GM18499 (cell line): ENCODE measurements at regions not wholly inside any gene's neighbourhood (a gene's known extent, or its start where the extent isn't known, plus 50 kb on each side); places are given as distances from the start of the nearest gene placed in this dataset.
"Not testable (repeated sequence)": the region's sequence is repeated elsewhere in the genome, so short reads cannot be mapped to it uniquely, and the experiment has no call there.

Experiments used
- ATAC-seq: cut with Tn5 transposase; IDR thresholded peaks from one replicate; pipeline ENCODE4 v1.9.1; 2021; ENCODE audit warnings: moderate number of reproducible peaks; ENCODE audit not compliant: insufficient read depth, unreplicated experiment

DNA sequence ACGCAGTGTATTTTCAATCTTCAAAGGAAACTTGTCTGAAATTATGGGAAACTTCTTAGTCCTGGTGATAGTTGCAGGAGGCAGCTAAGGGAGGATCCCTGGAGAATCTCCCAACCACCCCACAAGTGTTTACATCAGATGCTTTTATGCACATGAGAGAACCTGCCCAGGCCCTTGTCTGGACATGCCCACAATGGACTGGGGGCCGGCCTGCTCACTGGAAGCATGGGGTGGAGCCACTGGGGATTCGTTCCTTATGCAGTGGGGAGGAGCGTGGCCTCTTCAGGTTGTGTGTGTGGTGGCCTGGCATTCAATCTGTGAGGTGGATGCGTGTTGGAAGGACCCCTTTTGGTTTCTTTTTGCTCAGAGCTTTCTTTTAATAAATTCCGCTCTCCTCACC is 398.7 kb upstream of the PPP1R2C start:
- ATAC-seq = no peak

- no peak for ATAC-seq
Observed at GRCh38 chrX:43188296-43188695, 410.3 kb upstream of the PPP1R2C start.

DNA sequence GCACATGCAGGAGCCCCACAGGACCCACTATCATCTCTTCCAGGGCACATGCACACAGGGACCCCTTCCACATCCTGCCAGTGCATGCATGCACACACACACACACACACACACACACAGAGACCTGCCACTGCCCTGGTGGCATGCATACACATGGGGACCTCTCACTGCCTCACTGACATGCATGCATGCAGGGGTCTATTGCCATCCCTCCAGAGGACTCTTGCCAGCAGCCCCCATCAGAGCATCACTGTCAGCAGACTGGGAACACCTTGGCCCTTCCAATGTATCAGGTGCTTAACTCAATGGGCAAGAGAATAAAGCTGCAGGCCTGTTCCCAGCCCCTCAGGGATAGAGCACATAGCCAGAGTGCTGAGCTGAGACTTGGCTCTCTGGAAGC is 433.6 kb upstream of the PPP1R2C start:
- ATAC-seq = no peak

DNA sequence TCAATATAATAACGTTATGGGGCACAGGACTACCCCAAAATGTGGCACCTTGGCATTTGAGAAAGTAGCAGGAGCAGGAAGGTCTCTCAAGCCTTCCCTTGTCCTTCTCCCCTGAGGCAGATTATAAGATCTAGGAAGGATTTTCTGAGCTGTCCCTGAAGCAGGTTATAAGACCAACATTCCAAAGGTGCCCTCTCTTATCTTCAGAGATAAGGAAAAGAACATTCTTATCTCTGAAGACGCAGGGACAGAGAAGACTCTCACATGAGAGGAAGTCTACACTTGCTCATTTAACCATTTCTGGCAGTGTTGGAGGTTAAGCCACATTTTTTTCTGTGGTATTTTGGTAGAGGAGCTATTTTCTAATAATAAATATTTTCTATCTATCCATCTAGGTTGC is 437.9 kb upstream of the MAOA start:
- ATAC-seq = no peak

GRCh38 chrX:43224496-43224895 is 431.6 kb upstream of the MAOA start:
- no peak for ATAC-seq

- ATAC-seq = no peak
Observed at GRCh38 chrX:43225626-43226328, 430.3 kb upstream of the MAOA start.

DNA sequence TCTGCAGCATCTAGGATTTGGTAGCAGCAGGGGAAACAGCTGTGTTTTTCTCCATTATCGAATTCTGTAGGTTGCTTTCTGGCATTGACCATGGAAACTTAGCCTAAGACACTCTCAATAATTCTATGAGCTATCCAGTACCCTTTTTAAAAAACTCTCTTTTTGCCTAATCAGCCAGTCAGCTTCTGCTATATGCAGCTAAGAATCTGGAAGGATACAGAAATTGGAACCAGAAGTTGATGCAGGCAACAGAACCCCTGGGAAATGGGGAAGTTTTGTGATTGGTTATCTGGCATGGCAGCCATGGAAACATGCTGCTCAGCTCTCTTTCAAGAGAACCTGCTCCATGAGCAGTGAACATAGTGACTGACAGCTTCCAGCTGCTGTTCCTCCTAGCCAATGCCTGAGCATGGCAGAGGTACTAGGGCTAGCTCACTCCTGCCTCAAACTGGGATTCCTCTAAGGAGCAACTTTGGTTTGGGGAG is 417.6 kb upstream of the MAOA start:
- ATAC-seq = no peak

DNA sequence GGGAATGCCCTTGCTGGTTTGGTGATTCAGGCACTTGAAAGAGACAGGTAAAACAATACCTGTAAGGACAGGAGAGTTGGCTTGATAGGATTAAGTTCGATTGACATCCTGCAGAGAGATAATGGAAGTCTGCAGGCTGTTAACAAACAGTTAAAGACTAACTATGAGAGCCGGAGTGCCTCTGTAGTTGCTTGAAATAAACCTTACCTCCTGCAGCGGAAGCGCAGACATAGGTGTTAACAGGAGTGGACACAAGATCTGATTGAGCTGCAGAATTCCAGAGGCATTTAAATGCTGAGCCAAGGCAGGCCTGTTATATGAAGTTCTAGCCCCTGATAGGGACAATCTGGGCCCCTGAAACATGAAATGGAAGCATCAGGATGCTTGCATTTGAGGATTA is 416.7 kb upstream of the MAOA start:
- no peak for ATAC-seq

- ATAC-seq = no peak
Observed at GRCh38 chrX:43255596-43255995, 400.5 kb upstream of the MAOA start.

- no peak for ATAC-seq
Observed at GRCh38 chrX:43266487-43266886, 389.6 kb upstream of the MAOA start.

- ATAC-seq = no peak
Observed at GRCh38 chrX:43267652-43268051, 388.4 kb upstream of the MAOA start.

GRCh38 chrX:43269201-43269600 is 386.9 kb upstream of the MAOA start:
- no peak for ATAC-seq

DNA sequence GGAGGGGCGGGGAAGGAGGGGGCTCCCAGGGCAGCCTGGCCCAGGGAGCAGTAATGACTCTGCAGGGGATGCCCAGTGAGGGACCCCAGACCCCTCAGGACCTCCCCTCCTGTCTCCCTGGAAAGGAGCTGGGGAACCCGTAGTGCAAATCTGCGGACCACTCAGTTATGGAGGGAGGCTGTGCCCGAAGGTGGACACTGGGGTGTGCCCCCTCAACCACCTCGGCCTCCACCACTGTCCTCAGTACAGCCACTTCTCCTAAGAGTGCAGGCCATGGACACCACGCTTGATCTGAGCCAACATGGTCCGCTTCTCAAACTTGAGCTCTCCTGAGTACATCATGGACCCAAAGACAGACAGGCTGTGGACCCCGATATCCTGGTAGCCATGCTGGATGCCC is 378.2 kb upstream of the MAOA start:
- ATAC-seq = no peak

DNA sequence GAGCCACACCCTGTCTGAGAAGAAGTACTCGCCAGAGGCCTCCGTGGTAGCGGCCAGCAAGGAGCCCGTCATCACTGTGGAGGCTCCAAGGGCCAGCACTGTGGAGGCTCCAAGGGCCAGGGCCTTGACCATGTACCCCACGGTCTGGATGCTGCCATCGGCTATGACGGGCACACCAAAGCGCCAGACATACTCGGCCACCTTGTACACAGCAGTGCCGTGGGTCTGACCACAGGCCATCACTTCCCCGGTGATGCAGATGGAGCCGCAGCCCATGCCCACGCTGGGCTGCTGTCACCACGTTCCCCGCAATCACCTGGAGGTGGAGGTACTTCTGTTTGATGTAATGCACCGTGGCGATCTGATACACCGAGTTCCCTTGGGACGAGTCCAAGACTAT is 377.7 kb upstream of the MAOA start:
- no peak for ATAC-seq

- ATAC-seq = no peak
Observed at GRCh38 chrX:43279341-43279808, 376.7 kb upstream of the MAOA start.

- no peak for ATAC-seq
Observed at GRCh38 chrX:43283187-43283586, 372.9 kb upstream of the MAOA start.

DNA sequence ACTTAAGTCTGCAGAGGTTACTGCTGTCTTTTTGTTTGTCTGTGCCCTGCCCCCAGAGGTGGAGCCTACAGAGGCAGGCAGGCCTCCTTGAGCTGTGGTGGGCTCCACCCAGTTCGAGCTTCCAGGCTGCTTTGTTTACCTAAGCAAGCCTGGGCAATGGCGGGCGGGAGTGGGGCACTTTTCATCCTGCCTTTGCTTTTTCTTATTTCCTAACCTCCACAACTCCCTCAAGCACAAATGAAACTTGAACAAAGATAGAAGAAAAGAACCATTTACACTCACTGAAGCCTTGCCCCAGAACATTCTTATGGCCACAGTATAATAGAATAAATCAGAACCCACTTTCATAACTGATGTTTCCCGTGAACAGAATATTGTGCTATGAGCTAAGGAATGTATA is 344.5 kb upstream of the MAOA start:
- not testable (repeated sequence) for ATAC-seq

GRCh38 chrX:43313035-43313434 is 343.1 kb upstream of the MAOA start:
- ATAC-seq = no peak

DNA sequence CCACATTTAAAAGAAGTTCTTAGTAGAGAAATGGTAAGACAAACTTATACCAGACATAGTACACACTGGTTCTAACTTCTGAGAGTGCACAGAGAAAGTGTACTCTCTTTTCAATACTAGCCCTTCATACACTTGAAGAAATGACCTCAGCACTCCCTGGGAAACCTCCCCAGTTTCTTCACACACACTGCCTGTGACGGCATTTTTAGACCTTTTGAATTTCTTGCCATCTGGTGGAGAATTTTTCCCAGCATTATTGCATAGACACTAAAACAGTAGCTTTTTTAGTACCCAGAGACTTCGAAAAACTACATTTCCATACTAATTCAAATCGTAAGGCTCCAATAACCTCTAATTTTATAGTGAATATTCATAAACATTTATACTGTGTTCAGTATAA is 341.6 kb upstream of the MAOA start:
- no peak for ATAC-seq

- no peak for ATAC-seq
Observed at GRCh38 chrX:43315622-43316021, 340.5 kb upstream of the MAOA start.

- ATAC-seq = no peak
Observed at GRCh38 chrX:43316146-43316545, 340.0 kb upstream of the MAOA start.

DNA sequence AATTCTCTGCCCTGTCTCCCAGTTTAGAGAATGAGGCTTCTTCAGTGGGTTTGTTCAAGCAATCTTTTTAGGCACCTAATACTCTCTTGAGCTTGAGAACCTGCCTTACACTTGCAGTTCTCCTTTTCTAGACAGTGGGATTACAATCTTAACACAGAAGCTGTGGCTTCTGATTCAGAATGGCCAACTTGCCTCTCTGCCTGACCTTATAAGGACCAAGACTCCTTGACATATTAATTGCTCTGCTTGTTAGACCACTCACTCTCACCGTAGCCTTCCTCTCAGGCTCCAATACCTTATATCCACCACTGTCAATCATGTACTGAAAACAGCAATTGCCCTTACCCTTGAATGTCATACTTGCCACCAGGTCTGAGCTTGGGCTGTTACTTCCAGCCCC is 338.7 kb upstream of the MAOA start:
- no peak for ATAC-seq
